Sciatic nerve (tissue), 2 donors: ENCODE measurements at regions not wholly inside any gene's neighbourhood (a gene's known extent, or its start where the extent isn't known, plus 50 kb on each side); places are given as distances from the start of the nearest gene placed in this dataset.
"Not testable (repeated sequence)": the region's sequence is repeated elsewhere in the genome, so short reads cannot be mapped to it uniquely, and the experiment has no call there.

Experiments used
- ATAC-seq: fragments of 200-7000 bp; cut with Tn5 transposase; one replicate; pipeline ENCODE4 v1.9.1; 2020; ENCODE audit warnings: mild to moderate bottlenecking, moderate library complexity
- DNase-seq: peaks from one replicate; pipeline ENCODE4 v3.0.0-alpha.2; 2020; ENCODE audit warnings: low spot score
- intact Hi-C: fragments of 100-400 bp; cut with DNase I; formaldehyde crosslinking; loops from one replicate; pipeline ENCODE4 v1.14.2; 2022
- donor health status: DM: no; HTN: no; CAD: no.
- donor health status: DM: no; HTN: no; CAD: no.

DNA sequence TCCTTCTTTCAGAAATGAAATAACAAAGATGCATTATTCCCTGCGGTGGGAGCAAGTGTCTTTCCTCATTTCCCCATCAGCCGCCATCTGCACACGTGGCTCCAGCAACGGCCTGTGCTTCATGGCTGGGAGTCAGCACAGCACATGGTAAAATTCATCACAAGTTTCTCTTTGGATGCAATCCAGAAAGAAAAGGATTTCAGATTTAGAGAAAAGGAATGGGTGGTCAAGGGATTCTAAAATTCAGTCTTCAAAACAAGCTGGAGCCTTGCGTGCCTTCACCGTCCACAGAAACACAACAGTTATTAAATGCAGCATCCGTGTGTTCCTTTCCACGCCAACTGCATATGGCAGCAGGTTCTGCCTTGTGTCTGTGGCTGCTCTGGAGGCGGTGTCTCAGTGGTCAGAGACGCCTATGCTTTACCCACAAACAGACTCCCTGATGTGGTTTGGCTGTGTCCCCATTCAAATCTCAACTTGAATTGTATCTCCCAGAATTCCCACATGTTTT is 107.6 kb downstream of the THBS2 start:
- DNase-seq (no peak), ATAC-seq (peak; percentile 86)
- intact Hi-C loops = no loop called here

DNA sequence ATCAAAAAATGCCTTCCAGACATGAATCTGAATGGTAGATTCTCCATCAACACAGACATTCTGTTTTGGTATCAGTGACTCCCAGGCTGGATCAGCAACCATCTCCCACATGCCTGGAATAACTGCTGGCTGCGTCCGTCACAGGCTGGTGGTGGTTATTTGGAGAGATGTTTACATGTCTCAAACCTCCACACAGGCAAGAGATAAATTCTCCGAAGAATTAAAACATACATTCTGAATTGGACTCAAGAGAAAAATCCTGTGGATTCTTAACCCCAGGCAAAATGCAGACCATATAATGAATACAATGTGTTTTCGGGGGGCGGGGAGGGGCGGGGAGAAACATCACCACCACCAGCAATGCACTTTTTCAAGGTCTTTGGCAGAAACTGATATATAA is 108.2 kb downstream of the THBS2 start:
- no peak for DNase-seq
- ATAC-seq = no peak
- intact Hi-C loops = no loop called here

DNA sequence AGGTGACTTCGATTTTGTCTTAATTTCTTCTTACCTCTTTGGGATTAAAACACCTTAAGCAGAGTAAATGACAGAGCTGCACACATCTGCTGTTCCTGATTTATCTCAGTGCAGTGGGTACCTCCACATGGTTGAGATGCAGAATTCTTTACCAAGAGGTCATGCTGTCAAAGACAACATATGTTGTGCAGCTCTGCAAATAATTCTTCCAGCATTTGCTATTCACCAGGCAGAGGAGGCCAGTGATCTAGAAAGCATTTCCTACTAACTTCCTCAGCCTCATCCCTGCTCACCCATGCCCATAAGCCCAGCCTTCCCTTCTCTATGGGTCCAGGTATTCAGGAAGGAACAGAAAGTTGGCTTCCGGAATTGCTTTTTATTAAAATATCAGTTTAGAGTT is 109.3 kb downstream of the THBS2 start:
- DNase-seq (no peak), ATAC-seq (no peak)
- intact Hi-C loops = no loop called here

DNA sequence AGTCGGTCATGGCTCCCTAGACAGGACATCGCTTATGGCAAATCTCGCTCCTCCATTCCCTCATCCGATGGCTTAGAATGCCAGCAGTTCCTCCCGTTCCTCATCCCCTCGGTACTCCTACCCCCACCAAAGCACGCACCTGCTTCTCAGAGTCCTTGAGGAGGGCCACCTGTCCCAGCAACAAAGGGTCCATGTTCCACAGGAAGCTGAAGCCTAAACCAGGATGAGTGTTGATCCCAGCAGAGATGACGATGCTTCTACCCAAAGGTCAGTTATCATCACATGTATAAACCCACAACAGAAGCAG is 111.2 kb downstream of the THBS2 start:
- intact Hi-C loops = no loop called here
- ATAC-seq = no peak
- no peak for DNase-seq

DNA sequence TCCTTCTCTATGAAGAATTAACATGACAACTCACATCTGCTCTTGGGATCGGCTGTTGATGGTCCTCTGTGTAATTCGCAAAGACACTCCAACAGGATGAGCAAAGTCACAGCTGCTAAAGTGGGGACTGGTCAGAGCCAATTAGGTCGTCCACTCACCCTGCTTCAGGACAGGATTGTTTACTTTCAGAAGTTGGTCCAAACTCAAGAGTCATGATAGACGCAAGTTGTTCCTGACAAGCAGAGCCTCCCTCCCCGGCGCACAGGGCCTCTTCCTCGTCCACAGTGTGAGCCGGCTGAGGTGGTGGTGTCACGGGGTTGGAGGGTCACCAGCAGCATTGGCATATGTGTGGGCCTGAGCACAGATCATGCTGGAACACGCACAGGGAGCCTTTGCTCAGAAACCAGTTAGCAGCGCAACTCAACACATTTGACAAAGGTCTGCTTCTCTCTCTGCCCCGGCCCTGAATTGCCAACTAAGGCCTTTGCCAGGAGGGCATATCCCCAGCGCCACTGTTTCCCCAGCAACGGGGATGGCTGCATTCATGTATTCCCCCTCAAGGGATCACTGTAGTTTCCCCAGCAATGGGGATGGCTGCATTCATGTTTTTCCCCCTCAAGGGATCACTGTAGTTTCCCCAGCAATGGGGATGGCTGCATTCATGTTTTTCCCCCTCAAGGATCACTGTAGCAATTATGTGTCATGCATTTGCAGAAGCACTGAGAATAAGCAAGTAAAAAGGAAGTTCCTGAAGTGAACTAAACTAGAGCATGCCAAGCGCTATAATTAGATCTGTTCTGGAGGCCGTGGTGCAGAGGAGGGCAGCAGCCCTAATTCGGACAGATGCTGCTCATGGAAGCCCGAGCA is 111.7 kb downstream of the THBS2 start:
- DNase-seq (no peak), ATAC-seq (peak; percentile 86)
- intact Hi-C loops = no loop called here

DNA sequence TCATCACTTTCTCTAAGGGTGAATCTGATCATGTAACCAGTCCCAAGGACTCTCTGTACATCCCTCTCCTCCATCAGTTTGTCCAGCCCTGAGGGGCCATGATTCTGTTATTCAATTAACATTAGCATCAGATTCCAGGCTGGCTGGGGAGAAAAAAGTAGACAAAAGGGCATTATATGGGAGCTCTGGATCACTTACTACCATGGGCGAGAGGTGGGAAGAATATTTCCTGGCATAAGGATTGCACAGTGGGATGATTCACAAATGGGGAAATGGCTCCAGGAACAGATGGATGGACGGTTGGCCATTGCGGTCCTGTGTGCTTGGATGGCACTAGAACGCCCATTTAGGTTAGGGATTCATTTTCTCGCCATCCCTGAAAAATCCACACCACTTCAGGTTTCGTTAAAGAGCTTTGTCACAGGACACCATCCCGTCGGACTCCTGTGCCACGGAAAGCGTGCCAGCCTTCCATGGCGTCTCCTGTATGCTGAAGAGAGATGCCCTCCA is 112.6 kb downstream of the THBS2 start:
- intact Hi-C loops = no loop called here
- ATAC-seq = no peak
- no peak for DNase-seq

DNA sequence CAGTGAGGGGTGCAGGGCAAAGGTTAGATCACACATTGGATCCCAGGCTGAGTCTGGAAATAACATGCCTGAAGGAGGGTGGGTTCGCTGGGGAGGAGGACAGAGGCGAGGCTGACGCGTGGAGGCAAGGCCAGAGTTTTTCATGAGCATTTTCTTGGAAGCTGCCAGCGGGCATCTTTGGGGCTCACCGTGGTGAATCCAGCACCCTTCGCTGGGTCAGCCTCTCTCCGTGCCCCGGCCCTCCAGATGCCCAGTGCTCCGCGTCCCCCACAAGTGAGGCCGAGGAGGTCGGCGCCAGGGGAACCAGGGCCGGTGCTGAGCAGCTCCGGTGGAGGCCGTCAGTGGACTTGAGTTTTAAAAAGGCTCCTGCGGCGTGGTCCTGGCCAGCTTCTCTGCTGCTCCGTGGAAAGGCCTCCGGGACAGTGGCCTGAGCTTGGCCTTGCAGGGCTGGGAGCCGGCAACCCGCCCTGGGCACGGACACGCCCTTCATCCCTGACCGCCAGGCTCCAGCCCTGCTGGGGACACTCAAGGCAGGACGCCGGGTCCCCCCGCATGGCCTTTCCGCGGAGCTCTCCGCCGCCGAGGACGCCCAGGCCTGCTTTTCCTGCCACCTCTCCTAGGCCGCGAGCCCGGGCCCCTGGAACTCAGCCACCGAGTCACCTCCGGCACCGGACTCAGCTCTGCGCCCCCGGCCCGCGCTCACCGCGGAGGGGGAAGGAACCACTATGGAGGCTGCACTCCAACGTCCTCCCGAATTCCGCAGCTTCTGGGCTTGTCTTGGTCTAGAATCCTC is 114.3 kb downstream of the THBS2 start:
- ATAC-seq = no peak
- DNase-seq = no peak
- intact Hi-C loops = no loop called here

DNA sequence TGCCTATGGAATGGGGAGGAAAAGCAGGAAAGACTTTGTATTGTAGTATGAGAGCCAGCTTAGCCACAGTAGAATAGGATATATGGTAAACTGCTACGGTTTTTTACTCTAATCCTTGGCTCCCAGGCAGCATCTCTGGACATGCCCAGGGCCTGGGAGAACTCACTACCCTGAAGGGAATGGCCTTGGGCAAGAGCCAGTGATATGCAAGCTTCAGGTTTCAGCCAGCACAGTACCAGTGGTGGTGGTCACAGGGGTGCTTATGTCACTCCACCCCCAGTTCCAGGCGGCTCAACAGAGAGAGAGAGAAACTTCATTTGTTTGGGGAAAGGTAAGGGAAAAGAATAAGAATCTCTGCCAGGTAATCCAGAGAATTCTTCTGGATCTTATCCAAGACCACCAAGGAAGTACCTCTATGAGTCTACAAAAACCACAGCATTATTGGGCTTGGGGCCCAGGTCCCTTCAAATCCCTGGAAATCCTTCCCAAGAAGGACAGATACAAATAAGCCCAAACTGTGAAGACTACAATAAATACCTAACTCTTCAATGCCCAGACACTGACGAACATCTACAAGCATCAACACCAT is 121.2 kb downstream of the THBS2 start:
- no peak for ATAC-seq
- intact Hi-C loops = no loop called here

DNA sequence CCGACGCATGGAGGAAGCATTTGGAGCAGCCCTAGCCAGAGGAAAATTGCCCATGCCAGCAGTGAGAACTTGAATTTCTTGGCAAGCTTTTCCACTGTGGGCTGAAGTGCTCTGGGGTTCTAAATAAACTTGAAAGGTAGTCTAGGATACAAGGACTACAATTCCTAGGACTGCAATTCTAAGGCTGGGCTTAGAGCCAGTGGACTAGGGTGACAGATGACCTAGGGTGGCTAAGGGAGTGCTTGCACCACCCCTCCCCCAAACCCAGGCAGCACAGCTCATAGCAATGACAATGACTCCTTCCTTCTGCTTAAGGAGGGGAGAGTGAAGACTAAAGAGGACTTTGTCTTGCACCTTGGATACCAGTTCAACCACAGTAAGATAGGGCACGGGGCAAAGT is 122.3 kb downstream of the THBS2 start:
- no peak for ATAC-seq
- intact Hi-C loops = no loop called here

More for the DNA sequence above, 121.2 kb downstream of the THBS2 start:
- no peak for DNase-seq

DNA sequence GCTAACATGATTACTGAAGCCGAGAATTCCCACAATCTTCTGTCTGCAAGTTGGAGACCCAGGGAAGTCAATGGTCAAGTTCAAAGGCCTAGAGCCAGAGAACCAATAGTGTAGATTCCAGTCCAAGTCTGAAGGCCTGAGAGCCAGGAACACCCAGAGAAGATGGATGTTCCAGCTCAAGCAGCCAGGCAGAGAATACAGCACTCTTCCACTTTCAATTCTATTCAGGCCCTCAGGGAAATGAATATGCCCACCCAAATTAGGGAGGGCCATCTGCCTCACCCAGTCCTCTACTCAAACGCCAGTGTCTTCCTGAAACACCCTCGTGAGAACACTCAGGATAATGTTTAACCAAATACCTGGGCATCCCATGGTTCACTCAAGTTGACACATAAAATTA is 123.5 kb downstream of the THBS2 start:
- intact Hi-C loops = no loop called here
- DNase-seq (no peak), ATAC-seq (no peak)

More for the DNA sequence above, 122.3 kb downstream of the THBS2 start:
- DNase-seq = no peak

DNA sequence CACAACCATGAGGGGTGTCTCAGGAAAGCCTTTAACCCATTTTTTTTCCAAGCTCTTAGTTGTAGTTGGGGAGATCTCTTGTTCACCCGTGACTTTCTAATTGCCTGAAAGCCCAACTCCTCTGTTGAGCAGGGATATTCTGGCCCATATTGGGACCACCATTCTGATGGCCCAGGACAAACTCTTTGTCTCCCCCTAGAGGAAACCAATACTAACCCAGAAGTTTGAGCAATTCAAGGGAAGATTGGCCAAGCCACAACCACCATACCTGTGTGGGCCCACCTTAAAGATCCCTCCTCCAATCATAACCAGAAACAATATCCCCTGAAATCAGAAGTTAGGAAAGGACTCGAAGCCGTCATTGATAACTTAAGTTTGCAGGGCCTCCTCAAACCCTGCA is 132.6 kb downstream of the THBS2 start:
- DNase-seq (no peak), ATAC-seq (no peak)
- intact Hi-C loops = no loop called here

DNA sequence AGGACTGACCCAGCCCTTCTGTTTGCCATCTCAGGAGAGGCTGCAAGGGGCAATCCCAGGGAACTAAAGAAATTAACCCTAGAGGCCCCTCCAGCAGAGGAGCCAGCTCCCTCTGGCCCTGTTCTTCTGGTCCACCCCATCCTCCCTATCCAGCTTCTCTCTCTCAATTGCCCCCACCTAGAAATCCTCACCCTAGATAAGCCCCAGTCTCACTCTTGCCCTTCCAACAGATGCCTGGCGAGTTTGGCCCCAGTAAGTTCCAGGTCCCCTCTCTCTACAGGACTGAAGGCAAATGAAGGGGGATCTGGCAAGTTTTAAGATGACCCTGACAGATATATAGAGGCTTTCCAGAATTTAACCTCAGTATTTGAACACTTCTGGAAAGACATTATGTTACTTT is 134.0 kb downstream of the THBS2 start:
- DNase-seq = no peak
- no peak for ATAC-seq
- intact Hi-C loops = no loop called here

DNA sequence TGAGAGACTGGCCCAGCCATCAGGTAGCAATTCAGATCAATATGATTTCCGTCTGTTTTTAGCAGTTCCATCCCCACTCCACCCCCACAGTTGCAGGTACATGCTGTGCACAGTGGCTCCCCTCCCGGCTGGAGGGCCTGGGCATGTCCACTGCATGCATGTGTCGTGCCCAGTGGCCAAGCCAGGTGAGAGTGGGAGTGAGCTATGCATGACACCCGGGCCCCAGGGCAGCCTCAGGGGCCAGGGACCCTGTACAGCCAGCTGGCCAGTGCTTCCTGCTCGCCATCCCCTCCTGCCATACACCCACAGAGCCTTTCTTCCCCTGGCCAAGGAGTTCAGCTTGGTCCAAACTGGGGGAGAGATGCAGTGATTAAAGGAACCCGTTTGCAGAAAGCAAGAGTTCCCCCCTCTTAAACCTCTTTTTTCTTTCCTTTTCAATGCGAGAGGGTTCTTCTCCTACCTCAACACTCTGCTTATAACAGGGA is 135.3 kb downstream of the THBS2 start:
- DNase-seq = no peak
- peak; percentile 19 for ATAC-seq
- intact Hi-C loops = no loop called here

DNA sequence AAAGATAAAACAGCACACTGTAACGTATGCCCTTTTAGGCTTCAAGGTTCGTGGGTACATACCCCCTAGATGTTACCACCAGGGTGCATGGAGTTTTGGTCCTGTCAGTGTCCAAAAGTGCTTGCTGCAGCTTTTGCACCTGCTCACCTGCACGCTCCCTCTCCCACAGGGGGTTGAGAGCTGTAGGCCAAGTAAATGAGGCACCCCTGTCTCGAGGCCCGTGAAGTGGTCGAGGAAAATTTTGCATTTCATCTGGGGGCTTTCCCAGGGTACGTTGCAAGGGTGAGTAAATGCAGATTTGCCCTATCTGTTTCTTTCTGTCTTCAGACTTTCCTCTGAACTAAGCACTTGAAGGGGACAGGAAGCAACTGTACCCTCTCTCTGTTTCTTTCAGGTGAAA is 136.0 kb downstream of the THBS2 start:
- intact Hi-C loops = no loop called here
- DNase-seq = no peak
- no peak for ATAC-seq

DNA sequence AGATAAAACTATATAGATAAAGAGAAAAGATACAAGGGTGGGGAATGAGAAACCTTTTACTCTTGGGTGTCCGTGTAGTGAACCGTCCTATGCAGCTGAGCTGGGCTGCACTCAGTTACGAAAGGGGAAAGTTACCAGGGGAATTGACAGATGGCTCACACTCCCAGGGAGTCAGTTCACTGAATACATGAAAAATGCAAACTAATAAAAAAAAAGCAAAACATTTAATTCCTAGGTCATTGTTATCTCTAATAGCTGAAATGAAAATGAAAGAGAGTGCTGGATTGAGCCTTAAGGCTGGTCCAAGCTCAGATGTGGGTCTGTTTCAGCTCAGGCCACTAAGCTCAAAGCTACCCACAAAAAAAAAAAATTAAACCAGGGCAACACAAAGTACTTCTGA is 138.0 kb downstream of the THBS2 start:
- ATAC-seq (peak; percentile 65), DNase-seq (no peak)
- intact Hi-C loops = no loop called here

DNA sequence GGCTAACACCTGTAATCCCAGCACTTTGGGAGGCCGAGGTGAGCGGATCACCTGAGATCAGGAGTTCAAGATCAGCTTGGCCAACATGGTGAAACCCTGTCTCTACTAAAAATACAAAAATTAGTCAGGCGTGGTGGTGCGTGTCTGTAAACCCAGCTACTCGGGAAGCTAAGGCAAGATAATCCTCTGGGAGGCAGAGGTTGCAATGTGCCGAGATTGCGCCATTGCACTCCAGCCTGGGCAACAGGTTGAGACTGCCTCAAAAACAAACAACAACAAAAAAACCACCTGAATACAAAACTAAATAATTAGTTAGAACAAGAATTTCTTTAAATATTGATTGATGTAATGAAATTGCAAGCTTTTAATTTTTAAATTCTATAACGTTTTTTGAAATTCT is 139.0 kb downstream of the THBS2 start:
- ATAC-seq, intact Hi-C loops, DNase-seq: not testable (repeated sequence)

DNA sequence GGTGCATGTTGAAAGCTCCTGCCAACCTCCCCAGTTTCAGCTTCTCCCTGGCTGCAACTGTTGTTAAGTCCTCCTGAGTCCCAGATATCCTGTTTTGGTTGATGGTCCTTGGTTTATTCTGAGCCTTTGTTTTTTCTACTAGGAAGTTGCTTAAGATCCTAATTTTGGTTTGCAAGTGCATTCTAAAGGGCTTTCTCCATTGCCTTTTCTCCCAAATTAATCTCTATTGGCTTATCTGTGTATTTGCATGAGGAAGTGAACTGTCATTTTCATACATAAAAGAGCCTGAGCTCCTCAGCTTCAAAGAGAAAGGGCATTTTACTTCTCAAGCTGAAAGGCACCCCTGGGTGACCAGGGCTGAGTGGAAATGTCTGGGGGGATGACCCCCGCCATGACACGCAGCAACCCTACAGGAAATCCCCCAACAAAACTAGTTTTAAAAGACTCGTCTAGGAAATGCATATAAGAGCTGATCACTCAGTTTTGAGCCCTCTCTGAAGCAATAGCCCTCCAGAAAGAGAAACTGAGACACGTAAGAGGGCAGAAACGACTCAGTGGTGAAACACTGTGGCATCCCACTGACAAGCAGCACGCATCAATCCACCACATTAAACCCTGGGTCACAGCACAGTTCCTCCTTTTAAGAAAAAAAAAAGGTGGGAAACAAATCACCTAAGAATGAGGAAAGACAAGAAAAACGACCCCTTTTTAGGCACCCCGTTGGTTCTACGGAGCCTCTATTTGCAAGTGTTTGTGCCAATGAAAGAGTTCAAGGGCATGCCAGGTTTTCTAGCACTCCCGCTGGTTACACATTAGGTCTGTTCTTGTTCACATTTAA is 140.9 kb downstream of the THBS2 start:
- intact Hi-C loops = no loop called here
- no peak for DNase-seq

DNA sequence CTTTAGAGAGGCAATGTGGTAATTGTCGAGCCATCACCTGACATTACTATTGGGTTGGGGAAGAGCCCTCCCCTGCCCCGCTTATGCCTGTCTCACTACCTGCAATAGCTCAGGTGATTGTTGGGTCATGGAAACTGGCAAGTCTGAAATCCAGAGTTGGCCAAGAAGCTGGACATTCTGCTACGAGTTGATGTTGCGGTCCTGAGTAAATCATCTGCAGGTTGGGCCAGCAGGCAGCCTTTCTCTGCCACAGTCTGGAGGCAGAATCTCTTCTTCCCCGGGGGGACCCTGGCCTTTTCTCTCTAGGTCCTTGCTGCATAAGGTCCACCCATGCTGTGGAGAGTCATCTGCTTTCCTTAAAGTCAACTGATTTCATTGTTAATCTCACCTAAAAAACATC is 142.4 kb downstream of the THBS2 start:
- intact Hi-C loops = no loop called here
- ATAC-seq = no peak
- no peak for DNase-seq

More for the DNA sequence above, 140.9 kb downstream of the THBS2 start:
- no peak for ATAC-seq
